HEK293 (cell line): ENCODE measurements at regions not wholly inside any gene's neighbourhood (a gene's known extent, or its start where the extent isn't known, plus 50 kb on each side); places are given as distances from the start of the nearest gene placed in this dataset.

Source experiments
- CTCF ChIA-PET: fragments of 350-600 bp; formaldehyde crosslinking; extraction: SDS; loops from one replicate; lab custom pipeline; 2021; ENCODE audit warnings: antibody characterized with exemption; lab: Yijun Ruan, JAX
- POLR2A ChIA-PET: fragments of 300-600 bp; formaldehyde crosslinking; extraction: SDS; loops from one replicate; lab custom pipeline; 2020; ENCODE audit warnings: antibody characterized with exemption, inconsistent platforms; lab: Yijun Ruan, JAX
- H3K27ac ChIP-seq: fragments of 200-500 bp; sonication (Bioruptor generic); 2 replicates; pipeline ENCODE4 v1.5.1; 2014; ENCODE audit warnings: low read depth, low read length, control low read depth, inconsistent platforms; ENCODE audit errors: extremely low read depth
- H3K36me3 ChIP-seq, 2 experiments: fragments of 200-500 bp in 1 of 2; sonication (Bioruptor generic) in 1 of 2; 1 replicate in 1 of 2; 2 replicates in 1 of 2; pipeline ENCODE4 v1.5.1; 2014 to 2017; ENCODE audit warnings: inconsistent platforms in 2 of 2, low read length in 2 of 2; ENCODE audit not compliant: control insufficient read depth in 2 of 2, insufficient read depth in 1 of 2
- H3K4me1 ChIP-seq: fragments of 200-500 bp; sonication (Bioruptor generic); 2 replicates; pipeline ENCODE4 v1.5.1; 2014; ENCODE audit warnings: mild to moderate bottlenecking, low read length, inconsistent platforms; ENCODE audit not compliant: control insufficient read depth, insufficient read depth
- H3K4me3 ChIP-seq: 2 replicates; pipeline ENCODE4 v1.5.1; 2011; ENCODE audit warnings: low read depth, mild to moderate bottlenecking, control low read depth, low read length, moderate library complexity
- H3K9me3 ChIP-seq: fragments of 200-500 bp; sonication (Bioruptor generic); 2 replicates; pipeline ENCODE4 v1.5.1; 2014; ENCODE audit warnings: low read depth, low read length, inconsistent platforms; ENCODE audit not compliant: control insufficient read depth, insufficient read depth
- BCL11A ChIP-seq: fragments of 450-650 bp; formaldehyde crosslinking; IDR thresholded peaks from 2 replicates; pipeline ENCODE4 v1.5.1; 2016; ENCODE audit warnings: low read depth, missing biosample characterization, missing genetic modification characterization
- GLI4 ChIP-seq: fragments of 450-650 bp; formaldehyde crosslinking; IDR thresholded peaks from 2 replicates; pipeline ENCODE4 v1.5.1; 2016; ENCODE audit warnings: missing biosample characterization, missing genetic modification characterization
- GLIS1 ChIP-seq: fragments of 450-650 bp; formaldehyde crosslinking; IDR thresholded peaks from 2 replicates; pipeline ENCODE4 v1.5.1; 2016; ENCODE audit warnings: missing biosample characterization, missing genetic modification characterization
- KLF10 ChIP-seq: fragments of 450-650 bp; IDR thresholded peaks from 2 replicates; pipeline ENCODE4 v1.5.1; 2018; ENCODE audit warnings: missing biosample characterization, mild to moderate bottlenecking, missing genetic modification characterization
- SCRT1 ChIP-seq: fragments of 450-650 bp; formaldehyde crosslinking; IDR thresholded peaks from 2 replicates; pipeline ENCODE4 v1.5.1; 2016; ENCODE audit warnings: missing biosample characterization, missing genetic modification characterization, borderline replicate concordance
- WT1 ChIP-seq: fragments of 450-650 bp; formaldehyde crosslinking; IDR thresholded peaks from 2 replicates; pipeline ENCODE4 v1.5.1; 2016; ENCODE audit warnings: missing biosample characterization, missing genetic modification characterization
- YY1 ChIP-seq: fragments of 450-650 bp; formaldehyde crosslinking; IDR thresholded peaks from 2 replicates; pipeline ENCODE4 v1.5.1; 2018; ENCODE audit warnings: missing biosample characterization, missing genetic modification characterization
- ZBTB20 ChIP-seq: fragments of 450-650 bp; formaldehyde crosslinking; IDR thresholded peaks from 2 replicates; pipeline ENCODE4 v1.5.1; 2016; ENCODE audit warnings: missing biosample characterization, missing genetic modification characterization
- ZFP41 ChIP-seq: fragments of 450-650 bp; formaldehyde crosslinking; IDR thresholded peaks from 2 replicates; pipeline ENCODE4 v1.5.1; 2016; ENCODE audit warnings: missing biosample characterization, missing genetic modification characterization, borderline replicate concordance
- ZNF146 ChIP-seq: fragments of 450-650 bp; formaldehyde crosslinking; IDR thresholded peaks from 2 replicates; pipeline ENCODE4 v1.5.1; 2016; ENCODE audit warnings: missing biosample characterization, missing genetic modification characterization
- ZNF394 ChIP-seq: fragments of 450-650 bp; formaldehyde crosslinking; IDR thresholded peaks from 2 replicates; pipeline ENCODE4 v1.5.1; 2016; ENCODE audit warnings: missing biosample characterization, missing genetic modification characterization, mild to moderate bottlenecking, moderate library complexity, borderline replicate concordance
- ZNF521 ChIP-seq: fragments of 450-650 bp; formaldehyde crosslinking; IDR thresholded peaks from 2 replicates; pipeline ENCODE4 v1.5.1; 2017; ENCODE audit warnings: missing biosample characterization, mild to moderate bottlenecking, missing genetic modification characterization
- ZNF529 ChIP-seq: fragments of 450-650 bp; formaldehyde crosslinking; IDR thresholded peaks from 2 replicates; pipeline ENCODE4 v1.5.1; 2017; ENCODE audit warnings: missing genetic modification characterization, missing biosample characterization; ENCODE audit not compliant: insufficient replicate concordance
- ZNF558 ChIP-seq: fragments of 450-650 bp; formaldehyde crosslinking; IDR thresholded peaks from 2 replicates; pipeline ENCODE4 v1.5.1; 2016; ENCODE audit warnings: missing biosample characterization, missing genetic modification characterization
- ZNF791 ChIP-seq: fragments of 450-650 bp; formaldehyde crosslinking; IDR thresholded peaks from 2 replicates; pipeline ENCODE4 v1.5.1; 2016; ENCODE audit warnings: missing biosample characterization, missing genetic modification characterization
- ZNF837 ChIP-seq: fragments of 450-650 bp; formaldehyde crosslinking; IDR thresholded peaks from 2 replicates; pipeline ENCODE4 v1.5.1; 2016; ENCODE audit warnings: missing biosample characterization, missing genetic modification characterization
- ZXDB ChIP-seq: fragments of 450-650 bp; formaldehyde crosslinking; IDR thresholded peaks from 2 replicates; pipeline ENCODE4 v1.5.1; 2016; ENCODE audit warnings: missing biosample characterization, missing genetic modification characterization
- TF ChIP-seq, protein P1 (sequence below): fragments of 450-650 bp; formaldehyde crosslinking; conservative IDR thresholded peaks from 2 replicates; pipeline ENCODE4 v1.5.1; 2016; ENCODE audit warnings: low read depth, missing biosample characterization, missing genetic modification characterization
- TF ChIP-seq, protein P2 (sequence below): fragments of 450-650 bp; formaldehyde crosslinking; IDR thresholded peaks from 2 replicates; pipeline ENCODE4 v1.5.1; 2016; ENCODE audit warnings: missing biosample characterization, missing genetic modification characterization
- TF ChIP-seq, protein P3 (sequence below): fragments of 450-650 bp; formaldehyde crosslinking; IDR thresholded peaks from 2 replicates; pipeline ENCODE4 v1.5.1; 2017; ENCODE audit warnings: missing biosample characterization, missing genetic modification characterization
- TF ChIP-seq, protein P4 (sequence below): fragments of 450-650 bp; formaldehyde crosslinking; IDR thresholded peaks from 2 replicates; pipeline ENCODE4 v1.5.1; 2017; ENCODE audit warnings: missing biosample characterization, mild to moderate bottlenecking, missing genetic modification characterization, moderate library complexity

DNA sequence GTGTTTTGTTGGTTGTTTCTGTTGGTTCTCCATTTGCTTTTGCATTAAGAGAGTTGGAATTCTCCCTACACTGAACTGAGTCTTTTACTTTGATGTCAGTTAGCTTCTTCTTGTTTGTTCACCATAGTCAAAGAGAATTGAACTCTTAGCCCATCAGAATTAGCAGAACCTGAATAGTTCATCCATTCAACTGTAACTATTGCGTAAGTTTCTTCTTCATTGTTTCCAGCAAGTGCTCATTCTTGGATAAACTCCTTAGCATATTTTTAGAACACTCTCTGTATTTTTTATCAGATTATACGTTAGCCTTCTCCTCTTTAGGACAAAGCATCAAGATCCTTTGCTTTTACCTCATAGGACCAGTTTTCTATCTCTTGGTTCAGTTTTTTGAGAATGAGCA lies 128.4 kb upstream of the RAB11FIP2 start:
- Histone ChIP-seq H3K9me3 (no peaks in the 10 kb centered on the region), H3K36me3 (no peaks in the 10 kb centered on the region), H3K27ac (no peak overlapping the region), H3K4me1 (no peaks in the 10 kb centered on the region), H3K4me3 (no peak overlapping the region)
- CTCF ChIA-PET: no interaction called here
- POLR2A ChIA-PET: no interaction called here
- TF ChIP-seq ZNF558 (tag by site-specific recombination): no peak
- no peak for TF ChIP-seq ZNF529 (tag by site-specific recombination)
- TF ChIP-seq ZNF791: no peak
- no peak for TF ChIP-seq ZBTB20
- TF ChIP-seq GLIS1: no peak
- no peak for TF ChIP-seq BCL11A (tag by site-specific recombination)
- TF ChIP-seq ZXDB (tag by site-specific recombination): no peak
- TF ChIP-seq, protein P1, sequence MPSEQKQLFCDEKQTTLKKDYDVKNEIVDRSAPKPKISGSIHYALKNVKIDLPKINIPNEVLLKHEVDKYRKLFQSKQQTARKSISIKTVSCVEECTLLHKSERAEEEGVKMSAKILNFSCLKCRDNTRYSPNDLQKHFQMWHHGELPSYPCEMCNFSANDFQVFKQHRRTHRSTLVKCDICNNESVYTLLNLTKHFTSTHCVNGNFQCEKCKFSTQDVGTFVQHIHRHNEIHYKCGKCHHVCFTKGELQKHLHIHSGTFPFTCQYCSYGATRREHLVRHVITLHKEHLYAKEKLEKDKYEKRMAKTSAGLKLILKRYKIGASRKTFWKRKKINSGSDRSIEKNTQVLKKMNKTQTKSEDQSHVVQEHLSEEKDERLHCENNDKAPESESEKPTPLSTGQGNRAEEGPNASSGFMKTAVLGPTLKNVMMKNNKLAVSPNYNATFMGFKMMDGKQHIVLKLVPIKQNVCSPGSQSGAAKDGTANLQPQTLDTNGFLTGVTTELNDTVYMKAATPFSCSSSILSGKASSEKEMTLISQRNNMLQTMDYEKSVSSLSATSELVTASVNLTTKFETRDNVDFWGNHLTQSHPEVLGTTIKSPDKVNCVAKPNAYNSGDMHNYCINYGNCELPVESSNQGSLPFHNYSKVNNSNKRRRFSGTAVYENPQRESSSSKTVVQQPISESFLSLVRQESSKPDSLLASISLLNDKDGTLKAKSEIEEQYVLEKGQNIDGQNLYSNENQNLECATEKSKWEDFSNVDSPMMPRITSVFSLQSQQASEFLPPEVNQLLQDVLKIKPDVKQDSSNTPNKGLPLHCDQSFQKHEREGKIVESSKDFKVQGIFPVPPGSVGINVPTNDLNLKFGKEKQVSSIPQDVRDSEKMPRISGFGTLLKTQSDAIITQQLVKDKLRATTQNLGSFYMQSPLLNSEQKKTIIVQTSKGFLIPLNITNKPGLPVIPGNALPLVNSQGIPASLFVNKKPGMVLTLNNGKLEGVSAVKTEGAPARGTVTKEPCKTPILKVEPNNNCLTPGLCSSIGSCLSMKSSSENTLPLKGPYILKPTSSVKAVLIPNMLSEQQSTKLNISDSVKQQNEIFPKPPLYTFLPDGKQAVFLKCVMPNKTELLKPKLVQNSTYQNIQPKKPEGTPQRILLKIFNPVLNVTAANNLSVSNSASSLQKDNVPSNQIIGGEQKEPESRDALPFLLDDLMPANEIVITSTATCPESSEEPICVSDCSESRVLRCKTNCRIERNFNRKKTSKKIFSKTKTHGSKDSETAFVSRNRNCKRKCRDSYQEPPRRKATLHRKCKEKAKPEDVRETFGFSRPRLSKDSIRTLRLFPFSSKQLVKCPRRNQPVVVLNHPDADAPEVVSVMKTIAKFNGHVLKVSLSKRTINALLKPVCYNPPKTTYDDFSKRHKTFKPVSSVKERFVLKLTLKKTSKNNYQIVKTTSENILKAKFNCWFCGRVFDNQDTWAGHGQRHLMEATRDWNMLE: no peak
- TF ChIP-seq GLI4 (tag by site-specific recombination): no peak
- TF ChIP-seq ZNF837: no peak
- no peak for TF ChIP-seq WT1 (tag by site-specific recombination)
- TF ChIP-seq ZNF521 (tag by site-specific recombination): no peak
- TF ChIP-seq KLF10 (tag by site-specific recombination): no peak
- TF ChIP-seq, protein P2, sequence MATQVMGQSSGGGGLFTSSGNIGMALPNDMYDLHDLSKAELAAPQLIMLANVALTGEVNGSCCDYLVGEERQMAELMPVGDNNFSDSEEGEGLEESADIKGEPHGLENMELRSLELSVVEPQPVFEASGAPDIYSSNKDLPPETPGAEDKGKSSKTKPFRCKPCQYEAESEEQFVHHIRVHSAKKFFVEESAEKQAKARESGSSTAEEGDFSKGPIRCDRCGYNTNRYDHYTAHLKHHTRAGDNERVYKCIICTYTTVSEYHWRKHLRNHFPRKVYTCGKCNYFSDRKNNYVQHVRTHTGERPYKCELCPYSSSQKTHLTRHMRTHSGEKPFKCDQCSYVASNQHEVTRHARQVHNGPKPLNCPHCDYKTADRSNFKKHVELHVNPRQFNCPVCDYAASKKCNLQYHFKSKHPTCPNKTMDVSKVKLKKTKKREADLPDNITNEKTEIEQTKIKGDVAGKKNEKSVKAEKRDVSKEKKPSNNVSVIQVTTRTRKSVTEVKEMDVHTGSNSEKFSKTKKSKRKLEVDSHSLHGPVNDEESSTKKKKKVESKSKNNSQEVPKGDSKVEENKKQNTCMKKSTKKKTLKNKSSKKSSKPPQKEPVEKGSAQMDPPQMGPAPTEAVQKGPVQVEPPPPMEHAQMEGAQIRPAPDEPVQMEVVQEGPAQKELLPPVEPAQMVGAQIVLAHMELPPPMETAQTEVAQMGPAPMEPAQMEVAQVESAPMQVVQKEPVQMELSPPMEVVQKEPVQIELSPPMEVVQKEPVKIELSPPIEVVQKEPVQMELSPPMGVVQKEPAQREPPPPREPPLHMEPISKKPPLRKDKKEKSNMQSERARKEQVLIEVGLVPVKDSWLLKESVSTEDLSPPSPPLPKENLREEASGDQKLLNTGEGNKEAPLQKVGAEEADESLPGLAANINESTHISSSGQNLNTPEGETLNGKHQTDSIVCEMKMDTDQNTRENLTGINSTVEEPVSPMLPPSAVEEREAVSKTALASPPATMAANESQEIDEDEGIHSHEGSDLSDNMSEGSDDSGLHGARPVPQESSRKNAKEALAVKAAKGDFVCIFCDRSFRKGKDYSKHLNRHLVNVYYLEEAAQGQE (tag by site-specific recombination): no peak
- no peak for TF ChIP-seq ZNF146 (tag by site-specific recombination)
- TF ChIP-seq SCRT1 (tag by site-specific recombination): no peak

DNA sequence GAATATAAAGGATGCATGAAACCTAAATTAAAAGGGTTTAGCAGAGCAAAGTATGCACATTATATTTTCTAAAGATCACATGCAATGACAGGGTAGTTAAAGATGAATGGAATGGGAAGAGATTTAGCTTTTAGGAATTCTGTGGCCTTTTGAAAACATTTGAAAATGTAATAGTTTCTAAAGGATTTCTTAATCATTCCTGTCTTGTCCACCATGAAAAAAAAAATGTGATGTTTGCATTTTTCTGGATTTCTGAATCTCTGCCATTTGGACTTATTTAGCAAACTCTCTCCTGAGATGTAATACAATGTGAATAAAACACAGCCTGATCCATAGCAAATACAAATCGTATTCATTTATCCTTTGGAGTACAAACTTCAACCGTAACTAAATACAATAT lies 126.6 kb upstream of the RAB11FIP2 start:
- H3K4me3 ChIP-seq: no peak overlapping the region
- TF ChIP-seq, protein P2 (tag by site-specific recombination): no peak
- TF ChIP-seq ZNF394 (tag by site-specific recombination): no peak
- TF ChIP-seq YY1: no peak
- TF ChIP-seq ZFP41 (tag by site-specific recombination): no peak
- TF ChIP-seq, protein P3, sequence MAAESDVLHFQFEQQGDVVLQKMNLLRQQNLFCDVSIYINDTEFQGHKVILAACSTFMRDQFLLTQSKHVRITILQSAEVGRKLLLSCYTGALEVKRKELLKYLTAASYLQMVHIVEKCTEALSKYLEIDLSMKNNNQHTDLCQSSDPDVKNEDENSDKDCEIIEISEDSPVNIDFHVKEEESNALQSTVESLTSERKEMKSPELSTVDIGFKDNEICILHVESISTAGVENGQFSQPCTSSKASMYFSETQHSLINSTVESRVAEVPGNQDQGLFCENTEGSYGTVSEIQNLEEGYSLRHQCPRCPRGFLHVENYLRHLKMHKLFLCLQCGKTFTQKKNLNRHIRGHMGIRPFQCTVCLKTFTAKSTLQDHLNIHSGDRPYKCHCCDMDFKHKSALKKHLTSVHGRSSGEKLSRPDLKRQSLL: no peak
- TF ChIP-seq, protein P4, sequence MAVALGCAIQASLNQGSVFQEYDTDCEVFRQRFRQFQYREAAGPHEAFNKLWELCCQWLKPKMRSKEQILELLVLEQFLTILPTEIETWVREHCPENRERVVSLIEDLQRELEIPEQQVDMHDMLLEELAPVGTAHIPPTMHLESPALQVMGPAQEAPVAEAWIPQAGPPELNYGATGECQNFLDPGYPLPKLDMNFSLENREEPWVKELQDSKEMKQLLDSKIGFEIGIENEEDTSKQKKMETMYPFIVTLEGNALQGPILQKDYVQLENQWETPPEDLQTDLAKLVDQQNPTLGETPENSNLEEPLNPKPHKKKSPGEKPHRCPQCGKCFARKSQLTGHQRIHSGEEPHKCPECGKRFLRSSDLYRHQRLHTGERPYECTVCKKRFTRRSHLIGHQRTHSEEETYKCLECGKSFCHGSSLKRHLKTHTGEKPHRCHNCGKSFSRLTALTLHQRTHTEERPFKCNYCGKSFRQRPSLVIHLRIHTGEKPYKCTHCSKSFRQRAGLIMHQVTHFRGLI (tag by site-specific recombination): no peak

More for the DNA sequence above, 126.6 kb upstream of the RAB11FIP2 start:
- Histone ChIP-seq H3K36me3 (no peaks in the 10 kb centered on the region), H3K27ac (no peak overlapping the region), H3K4me1 (no peaks in the 10 kb centered on the region), H3K9me3 (no peaks in the 10 kb centered on the region)
- ChIA-PET CTCF (no interaction called here), POLR2A (no interaction called here)
